Ovary (tissue), 3 donors: ENCODE measurements at regions not wholly inside any gene's neighbourhood (a gene's known extent, or its start where the extent isn't known, plus 50 kb on each side); places are given as distances from the start of the nearest gene placed in this dataset.

ENCODE experiments used
- EP300 ChIP-seq: sonication (generic); formaldehyde crosslinking; IDR thresholded peaks from one replicate; pipeline ENCODE4 v1.6.1; 2017; ENCODE audit warnings: antibody characterized with exemption
- POLR2A ChIP-seq: fragments of 450-650 bp; IDR thresholded peaks from one replicate; pipeline ENCODE4 v1.6.1; 2017; ENCODE audit warnings: antibody characterized with exemption, mild to moderate bottlenecking, moderate library complexity
- TF ChIP-seq, protein P1 (sequence below), 3 donors: fragments of 450-650 bp in 2 of 3; fragments of 200-600 bp in 1 of 3; IDR thresholded peaks; one replicate each; pipeline versions ENCODE4 v1.5.1 to v1.8.0; 2016 to 2022; ENCODE audit warnings: antibody characterized with exemption in 3 of 3, mild to moderate bottlenecking in 1 of 3
- donor health status: DM: no; HTN: no; CAD: no.

DNA sequence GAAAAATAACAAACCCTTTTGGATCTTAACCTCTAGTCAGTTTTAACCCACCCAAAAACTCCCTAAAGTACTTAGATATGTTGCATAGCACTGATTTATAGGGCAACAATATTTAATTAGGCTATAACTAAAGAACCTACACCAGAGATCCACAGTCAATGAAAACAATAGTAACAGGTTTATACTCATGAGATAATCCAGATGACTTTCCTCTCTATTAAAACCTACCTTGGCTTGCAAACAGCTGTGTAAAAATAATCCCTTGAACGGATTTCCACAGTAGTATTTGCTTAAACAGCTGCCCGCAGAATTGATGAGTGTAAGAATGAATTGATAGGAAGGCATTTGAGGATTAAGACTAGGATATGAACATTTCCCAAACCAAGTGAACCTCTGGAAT is 104.3 kb upstream of the PTPRR start:
- TF ChIP-seq, protein P1, sequence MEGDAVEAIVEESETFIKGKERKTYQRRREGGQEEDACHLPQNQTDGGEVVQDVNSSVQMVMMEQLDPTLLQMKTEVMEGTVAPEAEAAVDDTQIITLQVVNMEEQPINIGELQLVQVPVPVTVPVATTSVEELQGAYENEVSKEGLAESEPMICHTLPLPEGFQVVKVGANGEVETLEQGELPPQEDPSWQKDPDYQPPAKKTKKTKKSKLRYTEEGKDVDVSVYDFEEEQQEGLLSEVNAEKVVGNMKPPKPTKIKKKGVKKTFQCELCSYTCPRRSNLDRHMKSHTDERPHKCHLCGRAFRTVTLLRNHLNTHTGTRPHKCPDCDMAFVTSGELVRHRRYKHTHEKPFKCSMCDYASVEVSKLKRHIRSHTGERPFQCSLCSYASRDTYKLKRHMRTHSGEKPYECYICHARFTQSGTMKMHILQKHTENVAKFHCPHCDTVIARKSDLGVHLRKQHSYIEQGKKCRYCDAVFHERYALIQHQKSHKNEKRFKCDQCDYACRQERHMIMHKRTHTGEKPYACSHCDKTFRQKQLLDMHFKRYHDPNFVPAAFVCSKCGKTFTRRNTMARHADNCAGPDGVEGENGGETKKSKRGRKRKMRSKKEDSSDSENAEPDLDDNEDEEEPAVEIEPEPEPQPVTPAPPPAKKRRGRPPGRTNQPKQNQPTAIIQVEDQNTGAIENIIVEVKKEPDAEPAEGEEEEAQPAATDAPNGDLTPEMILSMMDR (IDR thresholded peaks at IDR 0.05) = no peak
- TF ChIP-seq EP300 (no peak), POLR2A (no peak)
